Upper lobe of right lung (tissue), 1 donor: ENCODE measurements at regions not wholly inside any gene's neighbourhood (a gene's known extent, or its start where the extent isn't known, plus 50 kb on each side); places are given as distances from the start of the nearest gene placed in this dataset.
"Not testable (repeated sequence)": the region's sequence is repeated elsewhere in the genome, so short reads cannot be mapped to it uniquely, and the experiment has no call there.

Source experiments
- ATAC-seq: fragments of 200-7000 bp; cut with Tn5 transposase; one replicate; pipeline ENCODE4 v1.9.1; 2020; ENCODE audit warnings: mild to moderate bottlenecking, moderate library complexity
- DNase-seq: peaks from one replicate; pipeline ENCODE4 v3.0.0-alpha.2; 2020
- H3K27ac ChIP-seq: fragments of 200-600 bp; one replicate; pipeline ENCODE4 v1.8.0; 2022
- H3K27me3 ChIP-seq: fragments of 200-600 bp; one replicate; pipeline ENCODE4 v1.8.0; 2022; ENCODE audit warnings: mild to moderate bottlenecking
- H3K36me3 ChIP-seq: fragments of 200-600 bp; one replicate; pipeline ENCODE4 v1.8.0; 2022
- H3K4me1 ChIP-seq: fragments of 200-600 bp; one replicate; pipeline ENCODE4 v1.8.0; 2022
- H3K4me3 ChIP-seq: fragments of 200-600 bp; one replicate; pipeline ENCODE4 v1.8.0; 2022; ENCODE audit warnings: mild to moderate bottlenecking
- H3K9me3 ChIP-seq: fragments of 200-600 bp; one replicate; pipeline ENCODE4 v1.8.0; 2022
- CTCF ChIP-seq: fragments of 200-600 bp; IDR thresholded peaks from one replicate; pipeline ENCODE4 v1.8.0; 2022; ENCODE audit warnings: antibody characterized with exemption
- intact Hi-C: fragments of 100-400 bp; cut with DNase I; formaldehyde crosslinking; loops from one replicate; pipeline ENCODE4 v1.11.0; 2022
- donor health status: DM: no; HTN: yes; CAD: no; lungs with severe emphysema.

- Histone ChIP-seq H3K27me3 (no peaks in the 10 kb centered on the region), H3K4me3 (no peak overlapping the region), H3K36me3 (no peaks in the 10 kb centered on the region), H3K27ac (no peak overlapping the region), H3K9me3 (no peaks in the 10 kb centered on the region), H3K4me1 (no peaks in the 10 kb centered on the region)
- DNase-seq (no peak), ATAC-seq (no peak)
- intact Hi-C loops, result no loop called here
- TF ChIP-seq CTCF, result no peak
Observed at GRCh38 chr4:127484117-127484516, 148.6 kb upstream of the INTU start.

- Histone ChIP-seq H3K27me3 (no peaks in the 10 kb centered on the region), H3K4me3 (no peak overlapping the region), H3K4me1 (no peaks in the 10 kb centered on the region), H3K27ac (no peak overlapping the region), H3K9me3 (no peaks in the 10 kb centered on the region), H3K36me3 (no peaks in the 10 kb centered on the region)
- intact Hi-C loops, result no loop called here
- TF ChIP-seq CTCF, result no peak
- no peak for DNase-seq
- ATAC-seq, result no peak
Observed at GRCh38 chr4:127486248-127486647, 146.5 kb upstream of the INTU start.

- no peak for DNase-seq
- Histone ChIP-seq H3K4me3 (no peak overlapping the region), H3K4me1 (no peaks in the 10 kb centered on the region), H3K9me3 (no peaks in the 10 kb centered on the region), H3K27ac (no peak overlapping the region), H3K36me3 (no peaks in the 10 kb centered on the region), H3K27me3 (no peaks in the 10 kb centered on the region)
- TF ChIP-seq CTCF, result no peak
- intact Hi-C loops, result no loop called here
- no peak for ATAC-seq
Observed at GRCh38 chr4:127491571-127491970, 141.2 kb upstream of the INTU start.

- H3K9me3 ChIP-seq, H3K27me3 ChIP-seq, H3K4me3 ChIP-seq, H3K4me1 ChIP-seq, H3K36me3 ChIP-seq, H3K27ac ChIP-seq, intact Hi-C loops, DNase-seq, ATAC-seq: not testable (repeated sequence)
Observed at GRCh38 chr4:127496875-127497274, 135.9 kb upstream of the INTU start.

- no peak for ATAC-seq
- Histone ChIP-seq H3K36me3 (no peaks in the 10 kb centered on the region), H3K4me3 (no peak overlapping the region), H3K27ac (no peak overlapping the region), H3K9me3 (no peaks in the 10 kb centered on the region), H3K27me3 (no peaks in the 10 kb centered on the region), H3K4me1 (peaks cover 7% of the 10 kb centered on the region)
- TF ChIP-seq CTCF, result no peak
- intact Hi-C loops, result no loop called here
- no peak for DNase-seq
Observed at GRCh38 chr4:127498366-127498765, 134.4 kb upstream of the INTU start.

GRCh38 chr4:127500242-127500641 is 132.5 kb upstream of the INTU start:
- DNase-seq (no peak), ATAC-seq (no peak)
- H3K36me3 ChIP-seq, result no peaks in the 10 kb centered on the region
- H3K9me3 ChIP-seq, result no peaks in the 10 kb centered on the region
- no peak overlapping the region for H3K4me3 ChIP-seq
- intact Hi-C loops, result no loop called here
- H3K4me1 ChIP-seq, result peaks cover 7% of the 10 kb centered on the region
- TF ChIP-seq CTCF, result no peak
- no peak overlapping the region for H3K27ac ChIP-seq
- H3K27me3 ChIP-seq, result no peaks in the 10 kb centered on the region
